ENCODE measurements at regions not wholly inside any gene's neighbourhood (a gene's known extent, or its start where the extent isn't known, plus 50 kb on each side); places are given as distances from the start of the nearest gene placed in this dataset.

GRCh38 chr20:7470912-7471311 lies 469.3 kb downstream of the HAO1 start:
- no peak for TF ChIP-seq POLR2AphosphoS5 (IDR thresholded peaks at IDR 0.05; ENCODE audit: low read depth)
- no peak for TF ChIP-seq ZNF114 (CRISPR knock-in tag; IDR thresholded peaks at IDR 0.05)
- no peak for TF ChIP-seq ETS1 (IDR thresholded peaks at IDR 0.05)
- TF ChIP-seq CTCF (conservative IDR thresholded peaks at IDR 0.05; ENCODE audit: low read depth in 2 of 2) = 0 out of 4 replicates have a peak, but pooled peaks of 1 of the 2 experiments have one; percentile 20
- no peak for TF ChIP-seq EZH2phosphoT487 (IDR thresholded peaks at IDR 0.05; ENCODE audit: unreplicated experiment)
- peak; percentile 28 for DNase-seq (ENCODE audit: low spot score)
- no peak overlapping the region for H3K27ac ChIP-seq (ENCODE audit: low read depth)
- Mint-ChIP-seq H3K36me3 (ENCODE audit: low read depth) (no peaks in the 10 kb centered on the region), H3K4me3 (no peak overlapping the region), H3K27me3 (ENCODE audit: insufficient read depth, low read depth, poor library complexity) (no peaks in the 10 kb centered on the region), H3K4me1 (peaks cover 5% of the 10 kb centered on the region; the same call in 1 of the 3 replicates), H3K27ac (no peak overlapping the region), H3K9me3 (no peaks in the 10 kb centered on the region)
- no peak overlapping the region for H3K4me3 ChIP-seq
- H3K9me2 ChIP-seq (ENCODE audit: insufficient read depth) = 0 out of 2 replicates have a peak, but pooled peaks cover 6% of the 10 kb centered on the region
- H2AFZ ChIP-seq = no peak overlapping the region
- H3F3A ChIP-seq (replicated peaks; ENCODE audit: low read depth) = no peaks in the 10 kb centered on the region
- H4K20me1 ChIP-seq (replicated peaks; ENCODE audit: insufficient read depth) = no peaks in the 10 kb centered on the region
- no peaks in the 10 kb centered on the region for H3K27me3 ChIP-seq (ENCODE audit: insufficient read depth)
- no peak overlapping the region for H3K4me2 ChIP-seq
- H3K4me1 ChIP-seq (ENCODE audit: insufficient read depth) = peaks cover 4% of the 10 kb centered on the region; the same call in 1 of the 2 replicates
- no peaks in the 10 kb centered on the region for H3K79me2 ChIP-seq (replicated peaks; ENCODE audit: insufficient read depth)
- H3K36me3 ChIP-seq (ENCODE audit: insufficient read depth) = no peaks in the 10 kb centered on the region
- peak; percentile 70 for ATAC-seq

GRCh38 chr20:7490288-7490687 lies 450.0 kb downstream of the HAO1 start:
- peaks cover 9% of the 10 kb centered on the region for H3K4me1 Mint-ChIP-seq
- TF ChIP-seq ZNF331 (CRISPR knock-in tag; IDR thresholded peaks at IDR 0.05; ENCODE audit: low read depth) (no peak), REST (IDR thresholded peaks at IDR 0.05; ENCODE audit: unreplicated experiment) (no peak), EZH2phosphoT487 (IDR thresholded peaks at IDR 0.05; ENCODE audit: unreplicated experiment) (no peak), POLR2AphosphoS5 (IDR thresholded peaks at IDR 0.05; ENCODE audit: low read depth) (no peak), ETS1 (IDR thresholded peaks at IDR 0.05) (no peak), JUNB (IDR thresholded peaks at IDR 0.05; ENCODE audit: unreplicated experiment) (no peak), EZH2 (IDR thresholded peaks at IDR 0.05; ENCODE audit: low read depth, unreplicated experiment) (no peak), CTCF (conservative IDR thresholded peaks at IDR 0.05; ENCODE audit: low read depth in 2 of 2) (no peak), NANOG (IDR thresholded peaks at IDR 0.05; ENCODE audit: borderline replicate concordance) (no peak), STAT1 (IDR thresholded peaks at IDR 0.05; ENCODE audit: unreplicated experiment) (no peak)

More at GRCh38 chr20:7490288-7490687, 450.0 kb downstream of the HAO1 start:
- Mint-ChIP-seq H3K27me3 (ENCODE audit: insufficient read depth, low read depth, poor library complexity) (no peaks in the 10 kb centered on the region), H3K27ac (no peak overlapping the region), H3K4me3 (no peak overlapping the region), H3K36me3 (ENCODE audit: low read depth) (peaks cover 11% of the 10 kb centered on the region; the same call in 2 of the 3 replicates), H3K9me3 (peaks cover 12% of the 10 kb centered on the region; the same call in 2 of the 3 replicates)
- Histone ChIP-seq H3K4me3 (no peak overlapping the region), H3K27ac (ENCODE audit: low read depth) (no peak overlapping the region), H3K4me1 (ENCODE audit: insufficient read depth) (no peaks in the 10 kb centered on the region), H2AFZ (no peak overlapping the region), H3K9me2 (ENCODE audit: insufficient read depth) (no peaks in the 10 kb centered on the region), H3K79me2 (replicated peaks; ENCODE audit: insufficient read depth) (no peaks in the 10 kb centered on the region), H4K20me1 (replicated peaks; ENCODE audit: insufficient read depth) (no peaks in the 10 kb centered on the region), H3K27me3 (ENCODE audit: insufficient read depth) (no peaks in the 10 kb centered on the region), H3K36me3 (ENCODE audit: insufficient read depth) (no peaks in the 10 kb centered on the region), H3K4me2 (no peak overlapping the region), H3F3A (replicated peaks; ENCODE audit: low read depth) (no peaks in the 10 kb centered on the region)
- no peak for ATAC-seq
- no peak for DNase-seq (ENCODE audit: low spot score)

Data from GM23338 (cell line).